ENCODE measurements at regions not wholly inside any gene's neighbourhood (a gene's known extent, or its start where the extent isn't known, plus 50 kb on each side); places are given as distances from the start of the nearest gene placed in this dataset.

- no peak overlapping the region for H4K91ac ChIP-seq (ENCODE audit: insufficient read length, low read depth, low read length)
- no peak overlapping the region for H3K18ac ChIP-seq (ENCODE audit: insufficient read length, low read depth, low read length)
- H3K79me2 ChIP-seq (ENCODE audit: insufficient read depth, low read length), result no peaks in the 10 kb centered on the region
- no peaks in the 10 kb centered on the region for H4K20me1 ChIP-seq (ENCODE audit: control insufficient read depth, insufficient read depth, insufficient read length)
- H3K4me3 Mint-ChIP-seq, result no peak overlapping the region
- peaks cover 10 to 14% of the 10 kb centered on the region in 2 experiments for H3K9me3 Mint-ChIP-seq
- no peak overlapping the region for H2BK15ac ChIP-seq (ENCODE audit: low read depth, low read length)
- H2BK20ac ChIP-seq (ENCODE audit: low read depth, low read length, poor library complexity, severe bottlenecking), result no peak overlapping the region
- no peaks in the 10 kb centered on the region for H3K23me2 ChIP-seq (ENCODE audit: insufficient read length, low read depth, low read length, poor library complexity, severe bottlenecking)
- peaks cover 3 to 11% (median 3%) of the 10 kb centered on the region in 3 experiments; a peak in 3 of 7 replicates for H3K36me3 Mint-ChIP-seq (ENCODE audit: insufficient read depth in 1 of 3, low read depth in 3 of 3)
- no peak overlapping the region for H3K56ac ChIP-seq (ENCODE audit: insufficient read length, low read depth, low read length)
- H3K27me3 Mint-ChIP-seq (ENCODE audit: low read depth), result peaks cover 2% of the 10 kb centered on the region
- no peak overlapping the region for H2BK12ac ChIP-seq (ENCODE audit: insufficient read length, low read depth, low read length)
- no peak overlapping the region for H3K23ac ChIP-seq (ENCODE audit: insufficient read length, low read depth, low read length)
- peaks cover 3 to 4% of the 10 kb centered on the region in 2 experiments for H3K4me1 Mint-ChIP-seq
- H3K27ac ChIP-seq (ENCODE audit: insufficient read length, low read depth, low read length), result no peak overlapping the region
- no peak overlapping the region for H4K5ac ChIP-seq (ENCODE audit: insufficient read length, low read depth, low read length)
- no peak overlapping the region for H3K4me2 ChIP-seq (ENCODE audit: insufficient read depth, insufficient read length, low read length)
- no peak overlapping the region for H3T11ph ChIP-seq (ENCODE audit: low read length)
- TF ChIP-seq CTCF (conservative IDR thresholded peaks at IDR 0.05), result no peak
- no peak overlapping the region for H3K14ac ChIP-seq (ENCODE audit: insufficient read depth, low read length)
- H3K27ac Mint-ChIP-seq, result no peak overlapping the region
- no peak overlapping the region for H4K8ac ChIP-seq (replicated peaks; ENCODE audit: insufficient read length, low read depth, low read length)
- H3K4me1 ChIP-seq (ENCODE audit: insufficient read depth, low read length), result no peaks in the 10 kb centered on the region
- H3K9me3 ChIP-seq (ENCODE audit: control insufficient read depth, low read depth, low read length), result no peaks in the 10 kb centered on the region
- no peak overlapping the region for H3K4ac ChIP-seq (ENCODE audit: low read depth, low read length)
- no peak overlapping the region for H2BK120ac ChIP-seq (ENCODE audit: low read depth, low read length, poor library complexity, severe bottlenecking)
- no peaks in the 10 kb centered on the region for H3K79me1 ChIP-seq (ENCODE audit: insufficient read depth, low read depth, low read length, poor library complexity, severe bottlenecking)
- no peak overlapping the region for H2AK5ac ChIP-seq (ENCODE audit: insufficient read length, low read length)
- no peaks in the 10 kb centered on the region for H3K27me3 ChIP-seq (ENCODE audit: insufficient read depth, low read length)
- no peak overlapping the region for H3K9ac ChIP-seq (ENCODE audit: extremely low read depth, insufficient read length, low read length)
- DNase-seq, result no peak
- H2AFZ ChIP-seq (ENCODE audit: low read length), result no peak overlapping the region
- H2BK5ac ChIP-seq (ENCODE audit: insufficient read length, low read length), result no peak overlapping the region
- WGBS (ENCODE audit: extremely low coverage, insufficient read length, low lambda C conversion rate), result no CpG with 5 or more reads among the region's 11 CpGs
Observed at GRCh38 chr11:133776671-133777367, 68.5 kb downstream of the SPATA19 start.

Measured in H9 (cell line).